ENCODE measurements at regions not wholly inside any gene's neighbourhood (a gene's known extent, or its start where the extent isn't known, plus 50 kb on each side); places are given as distances from the start of the nearest gene placed in this dataset.

GRCh38 chr2:217293046-217293445 is 433.2 kb upstream of the TNP1 start:
- DNase-seq (no peak), ATAC-seq (ENCODE audit: low read depth) (no peak)
- no peaks in the 10 kb centered on the region for H3K4me1 Mint-ChIP-seq
- TF ChIP-seq CTCF (IDR thresholded peaks at IDR 0.05), result no peak
- ChIA-PET CTCF (no interaction called here), POLR2A (no interaction called here)
- no peak overlapping the region for H3K4me3 Mint-ChIP-seq
- H3K27me3 Mint-ChIP-seq, result peaks cover 23% of the 10 kb centered on the region
- no peaks in the 10 kb centered on the region for H3K36me3 Mint-ChIP-seq (ENCODE audit: low read depth)
- intact Hi-C loops (cut with micrococcal nuclease), result no loop called here
- H3K27ac Mint-ChIP-seq, result no peak overlapping the region
- peaks cover 6% of the 10 kb centered on the region for H3K9me3 Mint-ChIP-seq

DNA sequence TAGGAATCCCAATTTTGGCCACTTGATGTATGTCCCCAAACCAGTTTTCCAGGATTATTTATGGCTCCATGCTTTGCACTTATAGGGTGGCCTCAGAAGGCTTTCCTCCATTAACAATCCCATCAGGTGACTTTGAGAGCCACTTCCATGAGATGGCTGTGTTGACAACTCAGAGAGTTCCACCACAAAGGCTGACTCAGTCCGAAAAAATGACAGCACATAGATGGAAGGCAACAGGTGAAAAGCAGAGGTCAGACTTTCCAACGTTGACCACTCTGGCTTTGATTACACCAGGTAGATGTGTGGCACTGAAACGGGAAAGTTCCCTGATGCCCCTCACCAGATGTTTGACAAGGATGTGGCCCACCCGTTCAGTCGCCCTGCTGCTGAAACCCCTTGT is 431.4 kb upstream of the TNP1 start:
- CTCF ChIA-PET, result no interaction called here

DNA sequence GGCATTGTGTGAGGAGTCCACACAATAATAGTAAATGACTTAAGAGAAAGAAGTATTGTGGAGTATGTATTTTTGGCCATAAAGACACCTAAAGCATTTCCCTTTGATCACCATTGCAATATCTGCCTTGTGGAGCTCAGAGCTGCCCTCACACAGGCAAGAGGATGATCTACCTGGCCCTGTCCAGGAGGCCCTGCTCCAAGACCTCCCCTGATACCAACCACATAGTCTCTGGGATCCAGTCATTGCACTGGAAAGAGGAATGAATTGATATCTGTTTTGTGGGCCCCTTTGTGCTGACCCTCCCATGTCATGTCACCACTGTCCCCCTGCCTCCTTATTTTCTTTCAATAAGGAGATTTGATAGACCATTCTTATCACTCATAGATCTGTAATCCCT is 430.6 kb upstream of the TNP1 start:
- Mint-ChIP-seq H3K27me3 (peaks cover 18% of the 10 kb centered on the region), H3K9me3 (no peaks in the 10 kb centered on the region), H3K4me1 (no peaks in the 10 kb centered on the region), H3K36me3 (ENCODE audit: low read depth) (no peaks in the 10 kb centered on the region), H3K4me3 (no peak overlapping the region), H3K27ac (no peak overlapping the region)
- intact Hi-C loops (cut with micrococcal nuclease), result no loop called here
- ChIA-PET CTCF (no interaction called here), POLR2A (no interaction called here)
- no peak for TF ChIP-seq CTCF (IDR thresholded peaks at IDR 0.05)
- ATAC-seq (ENCODE audit: low read depth) (no peak), DNase-seq (no peak)

More for the DNA sequence above, 431.4 kb upstream of the TNP1 start:
- TF ChIP-seq CTCF (IDR thresholded peaks at IDR 0.05), result no peak
- peaks cover 18% of the 10 kb centered on the region for H3K27me3 Mint-ChIP-seq
- POLR2A ChIA-PET, result no interaction called here
- no peaks in the 10 kb centered on the region for H3K4me1 Mint-ChIP-seq
- ATAC-seq (ENCODE audit: low read depth), result no peak
- intact Hi-C loops (cut with micrococcal nuclease), result no loop called here
- no peak overlapping the region for H3K4me3 Mint-ChIP-seq
- no peak overlapping the region for H3K27ac Mint-ChIP-seq
- H3K9me3 Mint-ChIP-seq, result no peaks in the 10 kb centered on the region
- H3K36me3 Mint-ChIP-seq (ENCODE audit: low read depth), result no peaks in the 10 kb centered on the region
- no peak for DNase-seq

GRCh38 chr2:217289907-217290280 is 430.0 kb upstream of the TNP1 start:
- ATAC-seq (ENCODE audit: low read depth), result no peak
- CTCF ChIA-PET, result no interaction called here
- DNase-seq, result no peak
- no peak for TF ChIP-seq CTCF (IDR thresholded peaks at IDR 0.05)
- Mint-ChIP-seq H3K27me3 (peaks cover 14% of the 10 kb centered on the region), H3K4me3 (no peak overlapping the region), H3K4me1 (no peaks in the 10 kb centered on the region), H3K9me3 (no peaks in the 10 kb centered on the region), H3K36me3 (ENCODE audit: low read depth) (no peaks in the 10 kb centered on the region), H3K27ac (no peak overlapping the region)
- POLR2A ChIA-PET, result no interaction called here
- intact Hi-C loops (cut with micrococcal nuclease), result no loop called here

DNA sequence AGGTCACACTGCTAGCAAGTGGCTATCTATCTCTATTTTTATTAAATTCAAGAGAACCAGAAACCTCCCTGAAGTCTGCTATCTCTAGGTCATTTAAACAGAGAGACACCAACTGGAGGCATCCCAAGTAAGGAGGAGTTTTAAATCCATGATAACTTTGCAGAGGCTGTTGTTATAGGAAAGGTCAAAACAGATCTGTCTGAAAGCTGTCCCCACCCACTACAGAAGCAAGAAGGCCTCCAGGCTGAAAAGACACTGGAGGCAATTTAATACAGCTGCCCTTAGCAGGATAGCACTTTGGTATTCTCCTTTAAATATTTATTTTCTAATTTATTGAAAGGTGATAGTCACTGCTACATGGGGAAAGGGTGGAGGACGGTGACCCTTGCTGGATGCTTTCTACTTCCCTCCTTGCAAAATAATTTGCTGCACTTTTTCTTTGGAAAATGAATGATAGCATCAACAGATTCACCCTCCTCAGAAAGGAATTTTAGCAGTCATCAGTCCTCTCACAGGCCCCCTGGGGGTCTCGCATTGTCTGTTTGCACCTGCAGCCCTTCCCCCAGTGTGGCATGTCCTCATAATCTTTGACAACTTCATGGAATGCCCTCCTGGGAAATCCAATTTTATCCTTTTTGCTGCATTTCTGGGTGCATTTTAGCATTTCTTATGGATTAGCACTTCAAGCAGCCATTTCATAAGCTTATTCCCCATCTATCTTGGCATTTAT is 429.5 kb upstream of the TNP1 start:
- no peaks in the 10 kb centered on the region for H3K9me3 Mint-ChIP-seq
- H3K4me3 Mint-ChIP-seq, result no peak overlapping the region
- POLR2A ChIA-PET, result no interaction called here
- no peak for ATAC-seq (ENCODE audit: low read depth)
- intact Hi-C loops (cut with micrococcal nuclease), result no loop called here
- CTCF ChIA-PET, result no interaction called here
- peaks cover 14% of the 10 kb centered on the region for H3K27me3 Mint-ChIP-seq
- H3K4me1 Mint-ChIP-seq, result no peaks in the 10 kb centered on the region
- TF ChIP-seq CTCF (IDR thresholded peaks at IDR 0.05), result no peak
- H3K27ac Mint-ChIP-seq, result no peak overlapping the region
- no peaks in the 10 kb centered on the region for H3K36me3 Mint-ChIP-seq (ENCODE audit: low read depth)
- DNase-seq, result no peak

All from activated B cell treated with CpG ODN at 0.5 μM for 24 hours (primary cell).